SK-N-SH treated with all-trans-retinoic acid at 6 μM for 48 hours (cell line): ENCODE measurements at regions not wholly inside any gene's neighbourhood (a gene's known extent, or its start where the extent isn't known, plus 50 kb on each side); places are given as distances from the start of the nearest gene placed in this dataset.

Experiments used
- PPARA ChIP-seq: fragments of 250-450 bp; sonication (Bioruptor Pico); IDR thresholded peaks from 2 replicates; pipeline ENCODE4 v1.5.0; 2020; ENCODE audit warnings: mild to moderate bottlenecking, borderline replicate concordance
- RARB ChIP-seq: fragments of 250-450 bp; sonication (Bioruptor Pico); IDR thresholded peaks from 2 replicates; pipeline ENCODE4 v1.8.0; 2021; ENCODE audit warnings: mild to moderate bottlenecking, moderate library complexity
- ZNF70 ChIP-seq: fragments of 450-650 bp; formaldehyde crosslinking; IDR thresholded peaks from 2 replicates; pipeline ENCODE4 v1.5.0; 2020; ENCODE audit warnings: mild to moderate bottlenecking, moderate library complexity
- TF ChIP-seq, protein P1 (sequence below): fragments of 250-450 bp; sonication (Bioruptor Pico); IDR thresholded peaks from 2 replicates; pipeline ENCODE4 v1.8.0; 2020; ENCODE audit warnings: mild to moderate bottlenecking, moderate library complexity, borderline replicate concordance

GRCh38 chr16:55249361-55249760 lies 74.6 kb upstream of the IRX6 start:
- TF ChIP-seq PPARA (CRISPR knock-in tag) (no peak), RARB (no peak), ZNF70 (CRISPR knock-in tag) (no peak)
- TF ChIP-seq, protein P1, sequence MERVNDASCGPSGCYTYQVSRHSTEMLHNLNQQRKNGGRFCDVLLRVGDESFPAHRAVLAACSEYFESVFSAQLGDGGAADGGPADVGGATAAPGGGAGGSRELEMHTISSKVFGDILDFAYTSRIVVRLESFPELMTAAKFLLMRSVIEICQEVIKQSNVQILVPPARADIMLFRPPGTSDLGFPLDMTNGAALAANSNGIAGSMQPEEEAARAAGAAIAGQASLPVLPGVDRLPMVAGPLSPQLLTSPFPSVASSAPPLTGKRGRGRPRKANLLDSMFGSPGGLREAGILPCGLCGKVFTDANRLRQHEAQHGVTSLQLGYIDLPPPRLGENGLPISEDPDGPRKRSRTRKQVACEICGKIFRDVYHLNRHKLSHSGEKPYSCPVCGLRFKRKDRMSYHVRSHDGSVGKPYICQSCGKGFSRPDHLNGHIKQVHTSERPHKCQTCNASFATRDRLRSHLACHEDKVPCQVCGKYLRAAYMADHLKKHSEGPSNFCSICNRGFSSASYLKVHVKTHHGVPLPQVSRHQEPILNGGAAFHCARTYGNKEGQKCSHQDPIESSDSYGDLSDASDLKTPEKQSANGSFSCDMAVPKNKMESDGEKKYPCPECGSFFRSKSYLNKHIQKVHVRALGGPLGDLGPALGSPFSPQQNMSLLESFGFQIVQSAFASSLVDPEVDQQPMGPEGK (CRISPR knock-in tag), result no peak
